GM21529 (cell line): ENCODE measurements at regions not wholly inside any gene's neighbourhood (a gene's known extent, or its start where the extent isn't known, plus 50 kb on each side); places are given as distances from the start of the nearest gene placed in this dataset.
"Not testable (repeated sequence)": the region's sequence is repeated elsewhere in the genome, so short reads cannot be mapped to it uniquely, and the experiment has no call there.

ENCODE experiments used
- ATAC-seq: cut with Tn5 transposase; IDR thresholded peaks from one replicate; pipeline ENCODE4 v1.9.1; 2021; ENCODE audit not compliant: unreplicated experiment

GRCh38 chrX:42832764-42833549 lies 55.0 kb upstream of the PPP1R2C start:
- no peak for ATAC-seq

GRCh38 chrX:42833550-42833940 lies 55.6 kb upstream of the PPP1R2C start:
- ATAC-seq = not testable (repeated sequence)

- no peak for ATAC-seq
These were observed 59.3 kb upstream of the PPP1R2C start for GRCh38 chrX:42837101-42837726.

GRCh38 chrX:42837747-42838146 lies 59.8 kb upstream of the PPP1R2C start:
- peak; percentile 76 for ATAC-seq

- no peak for ATAC-seq
These were observed 61.7 kb upstream of the PPP1R2C start for GRCh38 chrX:42839632-42840031.

- no peak for ATAC-seq
These were observed 68.8 kb upstream of the PPP1R2C start for GRCh38 chrX:42846741-42847140.

GRCh38 chrX:42855259-42855658 lies 77.3 kb upstream of the PPP1R2C start:
- ATAC-seq = no peak

GRCh38 chrX:42857766-42858165 lies 79.8 kb upstream of the PPP1R2C start:
- ATAC-seq = no peak

GRCh38 chrX:42869011-42869410 lies 91.0 kb upstream of the PPP1R2C start:
- no peak for ATAC-seq

- ATAC-seq = peak; percentile 92
These were observed 91.9 kb upstream of the PPP1R2C start for GRCh38 chrX:42869659-42870476.

- no peak for ATAC-seq
These were observed 108.6 kb upstream of the PPP1R2C start for GRCh38 chrX:42886519-42886918.

- no peak for ATAC-seq
These were observed 123.0 kb upstream of the PPP1R2C start for GRCh38 chrX:42900947-42901346.

GRCh38 chrX:42902513-42902912 lies 124.5 kb upstream of the PPP1R2C start:
- ATAC-seq = no peak

GRCh38 chrX:42920752-42921151 lies 142.8 kb upstream of the PPP1R2C start:
- no peak for ATAC-seq

GRCh38 chrX:42930071-42930470 lies 152.1 kb upstream of the PPP1R2C start:
- no peak for ATAC-seq

GRCh38 chrX:42930951-42931350 lies 153.0 kb upstream of the PPP1R2C start:
- no peak for ATAC-seq

- no peak for ATAC-seq
These were observed 155.2 kb upstream of the PPP1R2C start for GRCh38 chrX:42933187-42933586.

- peak; percentile 97 for ATAC-seq
These were observed 156.2 kb upstream of the PPP1R2C start for GRCh38 chrX:42934020-42934726.

- ATAC-seq = no peak
These were observed 163.7 kb upstream of the PPP1R2C start for GRCh38 chrX:42941671-42942070.

GRCh38 chrX:42943051-42943974 lies 165.3 kb upstream of the PPP1R2C start:
- ATAC-seq = peak; percentile 73
